Cardiac muscle cell (in vitro differentiated cells and primary cell): ENCODE measurements at regions not wholly inside any gene's neighbourhood (a gene's known extent, or its start where the extent isn't known, plus 50 kb on each side); places are given as distances from the start of the nearest gene placed in this dataset.

ENCODE experiments used
- DNase-seq, 2 donors: peaks; one replicate each; pipeline versions ENCODE4 v3.0.0 to v3.0.0-alpha.2; 2010 to 2017; ENCODE audit warnings: low read depth in 1 of 2, low spot score in 1 of 2
- H3K27ac ChIP-seq: fragments of 200-600 bp; sonication (generic); 2 replicates; pipeline ENCODE4 v1.5.1; 2016
- H3K27me3 ChIP-seq: fragments of 200-600 bp; sonication (generic); 2 replicates; pipeline ENCODE4 v1.6.0; 2016; ENCODE audit warnings: control low read depth
- H3K36me3 ChIP-seq: fragments of 200-600 bp; sonication (generic); 2 replicates; pipeline ENCODE4 v1.5.1; 2016; ENCODE audit warnings: control low read depth
- H3K4me1 ChIP-seq: fragments of 200-600 bp; sonication (generic); 2 replicates; pipeline ENCODE4 v1.8.1; 2017; ENCODE audit warnings: low read depth, mild to moderate bottlenecking, mixed run types
- H3K4me3 ChIP-seq: fragments of 200-600 bp; sonication (generic); 2 replicates; pipeline ENCODE4 v1.5.1; 2016; ENCODE audit warnings: mild to moderate bottlenecking
- H3K9me3 ChIP-seq: fragments of 200-600 bp; sonication (generic); 2 replicates; pipeline ENCODE4 v1.5.1; 2017; ENCODE audit warnings: low read depth, mild to moderate bottlenecking, control low read depth
- CTCF ChIP-seq: IDR thresholded peaks from 2 replicates; pipeline ENCODE4 v1.5.1; 2012; ENCODE audit warnings: low read depth, mild to moderate bottlenecking, low read length

- no peak overlapping the region for H3K4me3 ChIP-seq
- TF ChIP-seq CTCF = no peak
Observed at GRCh38 chr9:19689328-19690101, 99.3 kb downstream of the SLC24A2 start.

GRCh38 chr9:19683715-19684114 lies 105.1 kb downstream of the SLC24A2 start:
- Histone ChIP-seq H3K27me3 (no peaks in the 10 kb centered on the region), H3K4me1 (no peaks in the 10 kb centered on the region), H3K36me3 (no peaks in the 10 kb centered on the region), H3K9me3 (no peaks in the 10 kb centered on the region), H3K27ac (no peak overlapping the region), H3K4me3 (no peak overlapping the region)
- no peak for DNase-seq
- no peak for TF ChIP-seq CTCF

More at GRCh38 chr9:19689328-19690101, 99.3 kb downstream of the SLC24A2 start:
- peak in 1 of 2 donors; percentile 36 for DNase-seq
- no peak overlapping the region for H3K27ac ChIP-seq
- no peaks in the 10 kb centered on the region for H3K9me3 ChIP-seq
- H3K4me1 ChIP-seq = no peaks in the 10 kb centered on the region
- H3K36me3 ChIP-seq = no peaks in the 10 kb centered on the region
- H3K27me3 ChIP-seq = no peaks in the 10 kb centered on the region

- DNase-seq = no peak
- Histone ChIP-seq H3K4me3 (no peak overlapping the region), H3K36me3 (no peaks in the 10 kb centered on the region), H3K27me3 (no peaks in the 10 kb centered on the region), H3K4me1 (no peaks in the 10 kb centered on the region), H3K27ac (no peak overlapping the region), H3K9me3 (no peaks in the 10 kb centered on the region)
- TF ChIP-seq CTCF = no peak
Observed at GRCh38 chr9:19682397-19682796, 106.4 kb downstream of the SLC24A2 start.

- Histone ChIP-seq H3K27me3 (no peaks in the 10 kb centered on the region), H3K36me3 (no peaks in the 10 kb centered on the region), H3K4me1 (no peaks in the 10 kb centered on the region), H3K27ac (no peak overlapping the region), H3K4me3 (no peak overlapping the region), H3K9me3 (no peaks in the 10 kb centered on the region)
- no peak for TF ChIP-seq CTCF
- DNase-seq = no peak
Observed at GRCh38 chr9:19681846-19682245, 107.0 kb downstream of the SLC24A2 start.

GRCh38 chr9:19677924-19678323 lies 110.9 kb downstream of the SLC24A2 start:
- TF ChIP-seq CTCF = no peak
- no peaks in the 10 kb centered on the region for H3K36me3 ChIP-seq
- DNase-seq = no peak
- no peaks in the 10 kb centered on the region for H3K4me1 ChIP-seq
- H3K9me3 ChIP-seq = no peaks in the 10 kb centered on the region
- no peak overlapping the region for H3K4me3 ChIP-seq
- no peak overlapping the region for H3K27ac ChIP-seq
- no peaks in the 10 kb centered on the region for H3K27me3 ChIP-seq
